GM21447 (cell line): ENCODE measurements at regions not wholly inside any gene's neighbourhood (a gene's known extent, or its start where the extent isn't known, plus 50 kb on each side); places are given as distances from the start of the nearest gene placed in this dataset.
"Not testable (repeated sequence)": the region's sequence is repeated elsewhere in the genome, so short reads cannot be mapped to it uniquely, and the experiment has no call there.

Source experiments
- ATAC-seq: cut with Tn5 transposase; IDR thresholded peaks from one replicate; pipeline ENCODE4 v1.9.1; 2021; ENCODE audit not compliant: unreplicated experiment

- ATAC-seq = no peak
These were observed 109.9 kb upstream of the ADO start for GRCh38 chr10:62694537-62695126.

GRCh38 chr10:62696798-62697197 is 107.7 kb upstream of the ADO start:
- ATAC-seq = no peak

DNA sequence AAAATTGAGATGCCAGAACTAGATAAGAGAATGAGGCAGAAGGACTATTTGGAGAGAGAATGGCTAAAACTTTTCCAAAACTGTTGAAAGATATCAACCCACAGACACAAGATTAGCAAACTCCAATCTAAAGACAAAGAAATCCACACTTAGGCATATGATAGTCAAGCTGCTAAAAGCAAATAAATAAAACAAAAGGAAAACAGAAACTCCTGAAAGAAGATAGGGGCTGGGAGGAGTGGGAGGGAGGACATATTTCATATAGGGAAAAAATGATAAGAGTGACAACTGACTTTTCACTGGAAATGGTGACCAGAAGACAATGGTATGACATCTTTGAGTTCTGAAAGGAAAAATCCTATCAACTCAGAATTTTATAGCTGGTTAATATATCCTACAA is 105.4 kb upstream of the ADO start:
- ATAC-seq = no peak

GRCh38 chr10:62704121-62704520 is 100.4 kb upstream of the ADO start:
- not testable (repeated sequence) for ATAC-seq

GRCh38 chr10:62705789-62706188 is 98.7 kb upstream of the ADO start:
- ATAC-seq = no peak

- peak; percentile 72 for ATAC-seq
These were observed 96.7 kb upstream of the ADO start for GRCh38 chr10:62707810-62708209.

DNA sequence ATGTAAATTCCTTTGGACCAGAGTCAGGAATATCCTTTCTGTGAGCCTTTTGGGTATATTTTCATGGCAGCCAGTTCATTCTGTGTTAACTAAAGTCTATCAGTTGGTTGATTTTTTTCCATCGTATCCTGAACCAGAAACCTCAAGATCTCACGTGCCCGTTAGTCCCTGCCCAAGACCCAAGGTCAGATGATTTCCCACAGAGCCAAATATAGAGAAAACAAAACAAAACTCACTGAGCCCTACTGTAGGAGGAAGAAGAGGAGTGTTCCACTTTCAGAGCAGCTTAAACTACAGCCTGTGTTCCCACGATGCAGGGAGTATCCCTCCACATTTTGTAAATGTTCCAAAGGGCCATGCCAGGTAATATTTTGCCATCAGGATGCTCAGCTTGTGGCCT is 96.0 kb upstream of the ADO start:
- ATAC-seq = peak; percentile 50

DNA sequence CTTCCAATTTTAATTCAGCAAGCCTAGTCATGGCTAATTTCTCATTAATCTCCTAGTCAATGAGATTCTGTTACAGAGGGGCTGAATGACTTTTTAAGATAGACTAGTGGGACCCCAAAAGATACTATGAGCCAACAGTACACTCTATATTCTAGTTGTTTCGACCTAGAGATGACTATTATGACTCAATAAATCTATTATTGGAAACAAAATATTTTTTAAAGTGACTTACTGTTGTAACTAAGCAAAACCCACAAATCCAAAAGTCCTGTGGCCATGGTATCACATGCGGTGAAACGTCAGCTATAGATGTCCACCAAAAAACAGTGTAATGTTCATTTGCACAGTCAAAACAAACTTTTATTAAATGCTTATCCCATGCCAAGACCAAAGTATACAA is 95.3 kb upstream of the ADO start:
- no peak for ATAC-seq

DNA sequence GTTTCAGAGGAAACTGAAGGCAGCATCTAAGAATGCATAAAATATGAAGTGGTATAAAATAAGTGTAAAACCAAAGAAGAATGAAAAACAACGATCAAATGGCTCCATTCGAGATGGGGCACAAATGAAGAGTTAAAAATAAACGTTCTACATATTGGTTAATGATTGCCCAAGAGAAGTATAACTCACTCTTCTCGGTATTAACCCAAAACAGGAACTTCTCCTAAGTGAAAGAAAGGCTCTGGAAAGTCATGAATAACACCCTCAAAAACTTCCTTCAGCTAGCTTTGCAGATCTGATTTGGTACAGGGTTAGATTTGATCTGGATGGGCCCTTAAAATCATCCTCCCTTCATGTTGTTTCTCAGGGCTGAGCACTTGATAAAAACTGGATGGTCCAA is 94.3 kb upstream of the ADO start:
- ATAC-seq = peak; percentile 50

- no peak for ATAC-seq
These were observed 89.1 kb upstream of the ADO start for GRCh38 chr10:62715383-62715782.

DNA sequence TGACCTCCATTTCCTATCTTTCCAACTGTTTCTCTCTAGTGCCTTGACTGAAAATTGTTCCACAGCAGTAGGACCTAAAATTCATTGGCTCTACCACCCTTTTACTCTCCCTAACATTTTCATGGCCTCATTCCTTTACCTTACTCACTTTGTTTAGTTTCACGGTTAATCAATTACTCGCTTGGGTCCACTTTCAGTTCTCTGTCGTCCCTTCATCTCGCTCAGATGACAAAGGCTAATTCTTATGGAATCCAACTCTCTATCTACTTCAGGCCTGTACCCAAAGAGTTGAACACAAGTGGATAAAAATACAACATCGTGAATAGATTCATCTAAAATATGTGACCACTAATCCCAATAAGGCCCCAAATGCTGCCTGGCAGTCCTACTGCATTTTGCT is 85.9 kb upstream of the ADO start:
- ATAC-seq = no peak

DNA sequence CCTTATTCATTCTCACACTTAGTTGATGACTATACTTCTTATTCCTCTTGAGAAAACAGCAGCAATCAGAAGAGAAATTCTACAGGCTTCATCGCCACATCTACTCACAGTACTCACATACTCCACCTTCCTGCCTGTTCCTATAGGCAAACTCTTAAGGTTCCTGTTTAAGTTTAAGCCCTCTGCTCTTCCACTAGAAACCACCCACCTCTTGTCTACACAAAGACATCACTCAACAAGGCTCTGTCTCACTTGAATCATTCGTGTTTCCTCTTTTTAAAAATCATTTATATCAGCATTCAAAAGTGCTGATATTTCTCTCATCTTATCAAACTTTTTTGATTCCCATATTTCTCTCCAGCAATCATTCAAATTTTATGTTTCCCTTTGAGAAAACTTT is 85.5 kb upstream of the ADO start:
- ATAC-seq = no peak

DNA sequence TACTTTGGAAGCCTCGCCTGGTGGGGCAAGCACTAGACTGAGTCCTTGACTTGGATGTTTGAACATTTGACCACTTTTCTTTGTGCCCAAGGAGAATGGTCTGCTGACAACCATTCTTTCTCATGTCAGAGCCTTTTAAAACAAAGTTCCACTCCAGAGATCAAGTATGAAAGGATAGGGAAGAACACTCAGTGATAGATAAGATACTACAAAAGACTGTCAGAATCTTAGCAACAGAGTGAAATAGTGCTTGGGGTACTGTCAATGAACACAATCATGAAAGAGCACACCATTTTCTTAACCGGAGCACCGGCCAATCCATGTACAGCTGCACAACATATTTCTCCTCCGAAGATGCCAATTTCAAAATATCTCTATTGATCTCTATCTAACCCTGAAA is 82.8 kb upstream of the ADO start:
- no peak for ATAC-seq

DNA sequence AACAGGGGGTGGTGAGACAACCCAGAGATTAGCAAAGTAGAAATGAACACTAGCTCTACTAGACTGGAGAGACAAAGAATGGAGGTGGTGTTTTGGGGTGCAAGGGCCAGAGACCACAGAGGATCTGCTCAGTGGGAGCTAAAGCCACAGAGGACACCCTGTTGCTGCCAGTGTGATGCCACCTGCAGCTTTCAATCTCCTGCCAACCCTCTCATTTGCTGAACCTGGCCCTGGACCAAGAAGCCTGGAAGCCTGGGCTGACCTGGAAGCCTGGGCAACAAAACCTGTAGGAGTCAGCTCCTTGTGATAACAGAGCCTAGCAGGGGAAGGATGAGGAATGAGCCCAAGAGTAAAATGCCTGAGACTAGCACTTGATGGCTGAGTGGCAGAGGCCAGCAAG is 81.1 kb upstream of the ADO start:
- ATAC-seq = no peak

- ATAC-seq = no peak
These were observed 80.1 kb upstream of the ADO start for GRCh38 chr10:62724465-62724864.

DNA sequence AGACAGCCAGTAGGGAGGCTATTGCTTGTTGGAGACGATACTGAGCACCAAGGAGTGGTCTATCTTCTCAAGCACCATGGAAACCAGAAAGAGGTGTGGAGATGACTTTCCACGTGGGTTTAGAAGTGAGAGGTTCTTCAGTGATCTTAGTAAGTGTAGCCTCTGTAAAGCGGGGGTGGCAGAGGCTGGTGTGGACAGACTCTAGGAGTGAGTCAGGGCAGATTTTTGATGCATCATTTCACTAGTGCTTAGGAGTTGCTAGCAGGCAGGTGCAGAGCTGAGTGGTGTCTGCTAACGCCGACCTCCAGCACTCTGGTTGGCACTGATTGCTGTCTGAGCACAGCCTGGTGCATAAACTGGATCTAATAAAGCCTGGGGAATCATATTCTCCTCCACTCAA is 78.4 kb upstream of the ADO start:
- peak; percentile 88 for ATAC-seq

DNA sequence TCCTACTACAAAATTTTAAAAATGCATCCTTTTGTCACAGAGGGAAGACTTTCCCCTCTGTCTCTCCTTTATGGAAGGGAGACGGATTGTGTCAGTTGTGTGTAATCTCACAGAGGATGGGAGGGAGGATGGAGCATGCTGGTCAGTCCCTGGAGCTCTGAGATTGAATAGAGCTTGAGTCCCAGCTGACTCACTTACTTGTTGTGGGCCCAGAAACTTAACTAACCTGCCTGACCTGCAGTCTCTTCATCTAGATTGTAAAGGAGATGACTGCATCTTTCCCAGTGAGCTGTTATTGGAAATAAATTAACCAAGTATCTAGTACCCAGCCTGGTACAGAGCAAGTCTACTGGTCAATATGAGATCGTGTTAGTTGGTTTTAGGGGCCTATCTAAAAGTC is 77.9 kb upstream of the ADO start:
- no peak for ATAC-seq

- no peak for ATAC-seq
These were observed 76.6 kb upstream of the ADO start for GRCh38 chr10:62727934-62728333.

GRCh38 chr10:62728479-62728878 is 76.0 kb upstream of the ADO start:
- no peak for ATAC-seq

DNA sequence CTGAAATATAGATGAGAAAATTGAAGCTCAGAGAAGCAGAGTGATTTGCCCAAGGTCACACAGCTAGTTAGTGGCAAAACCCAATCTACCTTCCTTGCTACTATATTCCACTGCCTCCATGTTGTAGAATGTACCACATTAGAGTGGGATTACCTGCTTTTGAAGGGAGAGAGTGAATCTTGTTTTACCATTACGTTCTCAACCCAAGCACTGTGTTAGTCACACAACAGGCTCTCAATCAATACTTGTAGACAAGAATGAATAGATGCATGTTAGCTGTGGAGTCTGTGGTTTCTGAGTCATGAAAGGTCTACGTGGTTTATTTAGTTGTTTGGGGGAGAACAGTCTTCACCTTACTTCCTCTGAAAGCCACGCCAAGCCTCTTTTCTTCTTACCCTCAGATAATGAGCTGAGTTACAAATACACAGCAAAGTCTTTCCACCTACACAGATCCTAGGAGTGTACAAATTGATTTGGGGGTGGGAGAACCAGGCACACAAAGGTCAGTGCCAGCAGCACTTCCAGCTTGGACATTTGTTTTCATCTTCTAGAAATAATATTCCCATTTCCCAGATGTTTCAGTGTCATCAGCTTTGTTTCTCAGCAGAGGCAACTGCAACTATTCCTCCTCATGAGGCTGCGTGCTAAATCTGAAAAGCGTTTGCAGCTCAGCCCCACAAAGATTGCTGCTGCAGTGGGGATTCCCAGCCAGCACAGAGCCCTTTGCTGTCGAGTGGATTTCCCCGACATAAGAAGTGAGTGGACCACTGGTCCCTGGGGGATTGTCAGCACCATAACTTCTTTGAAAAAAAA is 71.5 kb upstream of the ADO start:
- peak; percentile 79 for ATAC-seq

DNA sequence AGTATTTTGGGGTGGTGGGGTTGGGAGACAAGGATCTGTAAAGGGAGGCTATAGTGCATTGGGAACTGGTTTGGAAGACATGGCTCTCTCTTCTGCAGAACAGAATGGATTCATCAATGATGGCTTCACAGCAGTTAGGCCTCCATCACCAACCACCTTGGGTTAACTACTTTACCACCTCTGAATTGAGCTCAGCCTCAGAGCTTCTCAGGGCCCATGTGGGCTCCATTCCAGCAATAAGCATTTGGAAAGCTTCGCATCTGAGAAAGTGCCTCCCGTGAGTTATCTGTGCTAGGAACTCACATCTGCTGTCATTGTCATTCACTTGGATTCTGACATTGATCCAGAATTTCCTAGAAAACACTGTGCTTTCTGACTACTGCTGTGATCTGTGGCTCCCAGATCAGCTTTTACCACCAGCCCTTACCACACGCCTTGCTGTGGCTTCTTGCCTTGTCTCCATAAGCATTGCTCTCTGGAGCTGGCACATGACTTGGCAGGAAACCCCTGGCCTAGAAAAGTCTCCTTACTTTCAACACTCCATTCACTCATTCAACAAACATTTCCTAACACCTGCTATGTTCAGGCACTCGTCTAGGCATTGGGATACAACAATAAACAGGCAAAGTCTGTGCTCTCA is 70.7 kb upstream of the ADO start:
- ATAC-seq = no peak

- ATAC-seq = no peak
These were observed 69.6 kb upstream of the ADO start for GRCh38 chr10:62734781-62735463.
